ENCODE measurements at regions not wholly inside any gene's neighbourhood (a gene's known extent, or its start where the extent isn't known, plus 50 kb on each side); places are given as distances from the start of the nearest gene placed in this dataset.

GRCh38 chr3:146325170-146325569 lies 74.3 kb upstream of the PLSCR4 start:
- Histone ChIP-seq H3K4me3 (ENCODE audit: low read length in 2 of 2) (no peak overlapping the region), H3K4me1 (ENCODE audit: control insufficient read depth in 1 of 2, insufficient read depth in 2 of 2, low read length in 2 of 2) (no peaks in the 10 kb centered on the region), H3K36me3 (ENCODE audit: control insufficient read depth in 1 of 2, insufficient read depth in 2 of 2, low read length in 1 of 2) (no peaks in the 10 kb centered on the region), H3K9me3 (ENCODE audit: control insufficient read depth, low read length) (no peaks in the 10 kb centered on the region), H3K27ac (ENCODE audit: low read depth in 1 of 2, low read length in 2 of 2) (no peak overlapping the region), H3K27me3 (ENCODE audit: control insufficient read depth in 1 of 2, insufficient read depth in 2 of 2, low read length in 1 of 2) (no peaks in the 10 kb centered on the region)
- DNase-seq: no peak
- no peak for ATAC-seq (ENCODE audit: low FRiP score)
- intact Hi-C loops (cut with DNase I): loop anchor here (1.0 to 5.0 kb wide), 4 partner anchors 16 to 263 kb away; no protein-coding TSS in a partner anchor

GRCh38 chr3:146322216-146322817 lies 71.4 kb upstream of the PLSCR4 start:
- WGBS, 2 donors: 19 to 22% methylated on average over 2 of the region's 2 CpGs
- no peaks in the 10 kb centered on the region for H3K36me3 ChIP-seq (ENCODE audit: control insufficient read depth in 1 of 2, insufficient read depth in 2 of 2, low read length in 1 of 2)
- no peaks in the 10 kb centered on the region for H3K4me1 ChIP-seq (ENCODE audit: control insufficient read depth in 1 of 2, insufficient read depth in 2 of 2, low read length in 2 of 2)
- DNase-seq (no peak), ATAC-seq (ENCODE audit: low FRiP score) (no peak)
- no peaks in the 10 kb centered on the region for H3K27me3 ChIP-seq (ENCODE audit: control insufficient read depth in 1 of 2, insufficient read depth in 2 of 2, low read length in 1 of 2)
- intact Hi-C loops (cut with DNase I): loop anchor here in 1 of 2 donors (5.0 kb wide), 1 partner anchor 45 kb away; no protein-coding TSS in a partner anchor
- no peaks in the 10 kb centered on the region for H3K9me3 ChIP-seq (ENCODE audit: control insufficient read depth, low read length)
- H3K27ac ChIP-seq (ENCODE audit: low read depth in 1 of 2, low read length in 2 of 2): no peak overlapping the region
- no peak overlapping the region for H3K4me3 ChIP-seq (ENCODE audit: low read length in 2 of 2)

- no peak for ATAC-seq (ENCODE audit: low FRiP score)
- no peak for DNase-seq
- H3K4me1 ChIP-seq (ENCODE audit: control insufficient read depth in 1 of 2, insufficient read depth in 2 of 2, low read length in 2 of 2): peaks cover 0 to 2% of the 10 kb centered on the region in 2 donors
- no peaks in the 10 kb centered on the region for H3K36me3 ChIP-seq (ENCODE audit: control insufficient read depth in 1 of 2, insufficient read depth in 2 of 2, low read length in 1 of 2)
- H3K4me3 ChIP-seq (ENCODE audit: low read length in 2 of 2): no peak overlapping the region
- no peaks in the 10 kb centered on the region for H3K9me3 ChIP-seq (ENCODE audit: control insufficient read depth, low read length)
- H3K27ac ChIP-seq (ENCODE audit: low read depth in 1 of 2, low read length in 2 of 2): no peak overlapping the region
- H3K27me3 ChIP-seq (ENCODE audit: control insufficient read depth in 1 of 2, insufficient read depth in 2 of 2, low read length in 1 of 2): no peaks in the 10 kb centered on the region
- intact Hi-C loops (cut with DNase I): no loop called here
Observed at GRCh38 chr3:146314871-146315270, 64.0 kb upstream of the PLSCR4 start.

GRCh38 chr3:146313746-146314111 lies 62.8 kb upstream of the PLSCR4 start:
- DNase-seq (no peak), ATAC-seq (ENCODE audit: low FRiP score) (peak; percentile 44)
- Histone ChIP-seq H3K4me3 (ENCODE audit: low read length in 2 of 2) (no peak overlapping the region), H3K36me3 (ENCODE audit: control insufficient read depth in 1 of 2, insufficient read depth in 2 of 2, low read length in 1 of 2) (no peaks in the 10 kb centered on the region), H3K27ac (ENCODE audit: low read depth in 1 of 2, low read length in 2 of 2) (peak overlapping the region in 1 of 2 donors; percentile 51), H3K9me3 (ENCODE audit: control insufficient read depth, low read length) (no peaks in the 10 kb centered on the region), H3K27me3 (ENCODE audit: control insufficient read depth in 1 of 2, insufficient read depth in 2 of 2, low read length in 1 of 2) (no peaks in the 10 kb centered on the region), H3K4me1 (ENCODE audit: control insufficient read depth in 1 of 2, insufficient read depth in 2 of 2, low read length in 2 of 2) (peaks cover 0 to 2% of the 10 kb centered on the region in 2 donors)
- WGBS, 2 donors: 12 to 16% methylated on average over 1 of the region's 1 CpG
- intact Hi-C loops (cut with DNase I): no loop called here

GRCh38 chr3:146313031-146313745 lies 62.3 kb upstream of the PLSCR4 start:
- intact Hi-C loops (cut with DNase I): no loop called here
- H3K4me3 ChIP-seq (ENCODE audit: low read length in 2 of 2): no peak overlapping the region
- 41 to 69% methylated on average over 2 of the region's 2 CpGs for WGBS, 2 donors
- DNase-seq (no peak), ATAC-seq (ENCODE audit: low FRiP score) (peak; percentile 15)
- H3K27me3 ChIP-seq (ENCODE audit: control insufficient read depth in 1 of 2, insufficient read depth in 2 of 2, low read length in 1 of 2): no peaks in the 10 kb centered on the region
- H3K9me3 ChIP-seq (ENCODE audit: control insufficient read depth, low read length): no peaks in the 10 kb centered on the region
- no peaks in the 10 kb centered on the region for H3K36me3 ChIP-seq (ENCODE audit: control insufficient read depth in 1 of 2, insufficient read depth in 2 of 2, low read length in 1 of 2)
- peaks cover 2 to 3% of the 10 kb centered on the region in 2 donors for H3K4me1 ChIP-seq (ENCODE audit: control insufficient read depth in 1 of 2, insufficient read depth in 2 of 2, low read length in 2 of 2)
- H3K27ac ChIP-seq (ENCODE audit: low read depth in 1 of 2, low read length in 2 of 2): peak overlapping the region in 1 of 2 donors; percentile 51

- H3K9me3 ChIP-seq (ENCODE audit: control insufficient read depth, low read length): no peaks in the 10 kb centered on the region
- peak; percentile 76 for ATAC-seq (ENCODE audit: low FRiP score)
- H3K27ac ChIP-seq (ENCODE audit: low read depth in 1 of 2, low read length in 2 of 2): peak overlapping the region; percentile 28 to 87
- no peaks in the 10 kb centered on the region for H3K36me3 ChIP-seq (ENCODE audit: control insufficient read depth in 1 of 2, insufficient read depth in 2 of 2, low read length in 1 of 2)
- peaks cover 2 to 3% of the 10 kb centered on the region in 2 donors for H3K4me1 ChIP-seq (ENCODE audit: control insufficient read depth in 1 of 2, insufficient read depth in 2 of 2, low read length in 2 of 2)
- 5 to 8% methylated on average over 3 of the region's 3 CpGs for WGBS, 2 donors
- H3K27me3 ChIP-seq (ENCODE audit: control insufficient read depth in 1 of 2, insufficient read depth in 2 of 2, low read length in 1 of 2): no peaks in the 10 kb centered on the region
- no peak overlapping the region for H3K4me3 ChIP-seq (ENCODE audit: low read length in 2 of 2)
- DNase-seq: no peak
- intact Hi-C loops (cut with DNase I): loop anchor here (1.0 kb wide), 2 partner anchors 17 to 57 kb away; partner anchors contain the start of gene PLSCR4 (in 1 of the 2)
Observed at GRCh38 chr3:146308682-146309081, 57.8 kb upstream of the PLSCR4 start.

GRCh38 chr3:146308222-146308621 lies 57.3 kb upstream of the PLSCR4 start:
- Histone ChIP-seq H3K36me3 (ENCODE audit: control insufficient read depth in 1 of 2, insufficient read depth in 2 of 2, low read length in 1 of 2) (no peaks in the 10 kb centered on the region), H3K27ac (ENCODE audit: low read depth in 1 of 2, low read length in 2 of 2) (peak overlapping the region in 1 of 2 donors; percentile 87), H3K9me3 (ENCODE audit: control insufficient read depth, low read length) (no peaks in the 10 kb centered on the region), H3K4me3 (ENCODE audit: low read length in 2 of 2) (no peak overlapping the region), H3K27me3 (ENCODE audit: control insufficient read depth in 1 of 2, insufficient read depth in 2 of 2, low read length in 1 of 2) (no peaks in the 10 kb centered on the region), H3K4me1 (ENCODE audit: control insufficient read depth in 1 of 2, insufficient read depth in 2 of 2, low read length in 2 of 2) (peaks cover 0 to 3% of the 10 kb centered on the region in 2 donors)
- no peak for DNase-seq
- intact Hi-C loops (cut with DNase I): loop anchor here in 1 of 2 donors (1.0 kb wide), 1 partner anchor 57 kb away; the partner anchor contains the start of gene PLSCR4
- peak; percentile 83 for ATAC-seq (ENCODE audit: low FRiP score)

GRCh38 chr3:146307456-146307725 lies 56.5 kb upstream of the PLSCR4 start:
- Histone ChIP-seq H3K9me3 (ENCODE audit: control insufficient read depth, low read length) (no peaks in the 10 kb centered on the region), H3K27me3 (ENCODE audit: control insufficient read depth in 1 of 2, insufficient read depth in 2 of 2, low read length in 1 of 2) (no peaks in the 10 kb centered on the region), H3K4me1 (ENCODE audit: control insufficient read depth in 1 of 2, insufficient read depth in 2 of 2, low read length in 2 of 2) (peaks cover 0 to 3% of the 10 kb centered on the region in 2 donors), H3K4me3 (ENCODE audit: low read length in 2 of 2) (no peak overlapping the region), H3K27ac (ENCODE audit: low read depth in 1 of 2, low read length in 2 of 2) (no peak overlapping the region), H3K36me3 (ENCODE audit: control insufficient read depth in 1 of 2, insufficient read depth in 2 of 2, low read length in 1 of 2) (no peaks in the 10 kb centered on the region)
- DNase-seq (no peak), ATAC-seq (ENCODE audit: low FRiP score) (no peak)
- 73 to 80% methylated on average over 1 of the region's 1 CpG for WGBS, 2 donors
- intact Hi-C loops (cut with DNase I): no loop called here
